ENCODE measurements at regions not wholly inside any gene's neighbourhood (a gene's known extent, or its start where the extent isn't known, plus 50 kb on each side); places are given as distances from the start of the nearest gene placed in this dataset.

DNA sequence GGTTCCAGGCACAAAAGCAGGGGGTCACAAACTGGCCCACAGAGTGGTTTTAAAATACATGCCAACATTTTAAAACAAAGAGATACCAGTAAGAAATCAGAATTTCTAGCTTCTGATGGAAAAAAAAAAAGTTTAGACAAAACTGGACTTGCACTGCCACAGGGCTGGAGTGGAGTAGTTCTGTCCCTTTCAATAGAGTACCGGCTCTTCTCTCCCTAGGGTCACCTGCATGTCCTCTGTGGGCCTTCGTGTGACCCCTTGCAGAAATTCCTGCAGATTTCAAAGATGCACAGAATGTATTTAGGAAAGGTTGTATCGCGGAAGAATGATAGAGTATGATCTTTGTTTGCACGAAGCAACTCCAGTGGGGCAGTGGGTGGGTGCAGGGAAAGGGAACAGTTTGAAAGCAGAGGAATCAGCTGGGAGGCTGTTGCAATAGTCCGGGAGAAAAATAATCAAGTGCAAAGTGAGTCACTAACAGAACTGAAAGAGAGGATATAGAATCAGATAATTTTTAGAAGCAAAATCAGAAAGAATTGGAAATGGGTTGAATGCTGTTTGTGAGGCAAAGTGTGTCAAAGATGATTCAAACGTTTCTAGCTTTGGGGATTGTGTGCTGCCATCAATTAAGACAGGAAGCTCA is 97.3 kb upstream of the STXBP5 start:
- H3K9me3 Mint-ChIP-seq, result no peaks in the 10 kb centered on the region
- no peak for DNase-seq (ENCODE audit: low spot score in 2 of 2)
- H3K36me3 Mint-ChIP-seq, result no peaks in the 10 kb centered on the region
- no peak for ATAC-seq
- peaks cover 19% of the 10 kb centered on the region for H3K4me1 Mint-ChIP-seq
- H3K27ac Mint-ChIP-seq, result no peak overlapping the region
- no peak overlapping the region for H3K4me3 Mint-ChIP-seq

DNA sequence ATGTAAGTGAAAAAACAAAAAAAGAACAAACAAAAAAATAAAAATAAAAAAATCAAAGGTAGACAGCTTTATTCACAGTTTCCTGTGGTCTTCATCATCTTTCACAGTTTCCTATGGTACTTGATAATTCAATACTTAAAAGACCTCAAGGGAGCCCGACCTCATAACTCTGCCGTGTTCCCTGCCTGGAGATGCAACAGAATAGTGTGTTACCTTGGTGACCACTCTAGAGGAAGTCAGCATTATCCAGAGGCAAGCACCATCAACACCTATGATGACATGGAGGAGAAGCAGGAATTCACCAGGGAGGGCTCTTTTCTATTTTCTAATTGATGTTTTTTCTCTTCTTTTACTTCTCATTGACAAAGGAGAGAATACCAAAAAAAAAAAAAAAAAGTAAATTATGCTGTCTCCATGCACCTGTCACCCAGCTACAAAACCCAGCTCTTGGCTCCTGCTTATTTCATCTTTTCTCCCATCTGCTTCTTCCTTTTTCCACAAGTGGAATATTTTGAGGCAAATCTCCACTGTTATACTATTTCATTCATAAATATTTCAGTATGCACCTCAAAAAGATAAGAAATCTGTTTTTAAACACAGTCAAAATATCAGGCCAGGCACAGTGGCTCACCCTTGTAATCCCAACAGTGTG is 95.8 kb upstream of the STXBP5 start:
- ATAC-seq (no peak), DNase-seq (ENCODE audit: low spot score in 2 of 2) (no peak)
- Mint-ChIP-seq H3K27ac (no peak overlapping the region), H3K4me3 (no peak overlapping the region), H3K36me3 (no peaks in the 10 kb centered on the region), H3K9me3 (no peaks in the 10 kb centered on the region), H3K4me1 (peaks cover 19% of the 10 kb centered on the region)

DNA sequence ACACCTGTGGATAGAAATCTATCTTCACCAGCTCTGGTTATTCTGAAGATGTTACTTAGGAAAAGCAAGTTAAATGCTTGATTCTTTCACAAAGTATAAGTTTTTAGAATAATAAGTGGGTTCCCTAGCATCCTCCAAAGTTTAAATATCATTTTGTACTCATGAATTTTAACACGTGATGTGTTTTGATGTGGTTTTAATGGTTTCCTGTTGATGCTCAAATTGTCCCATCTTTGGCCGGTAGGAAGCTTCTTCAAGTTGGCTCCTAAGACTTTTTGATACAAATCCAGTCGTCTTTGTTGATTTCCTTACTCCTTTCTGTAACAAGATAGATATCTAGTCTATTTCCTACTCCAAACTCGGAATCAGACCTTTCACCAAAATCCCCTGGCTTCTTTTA is 94.5 kb upstream of the STXBP5 start:
- H3K36me3 Mint-ChIP-seq, result no peaks in the 10 kb centered on the region
- DNase-seq (ENCODE audit: low spot score in 2 of 2) (no peak), ATAC-seq (no peak)
- H3K4me3 Mint-ChIP-seq, result no peak overlapping the region
- H3K9me3 Mint-ChIP-seq, result no peaks in the 10 kb centered on the region
- peaks cover 19% of the 10 kb centered on the region for H3K4me1 Mint-ChIP-seq
- no peak overlapping the region for H3K27ac Mint-ChIP-seq

DNA sequence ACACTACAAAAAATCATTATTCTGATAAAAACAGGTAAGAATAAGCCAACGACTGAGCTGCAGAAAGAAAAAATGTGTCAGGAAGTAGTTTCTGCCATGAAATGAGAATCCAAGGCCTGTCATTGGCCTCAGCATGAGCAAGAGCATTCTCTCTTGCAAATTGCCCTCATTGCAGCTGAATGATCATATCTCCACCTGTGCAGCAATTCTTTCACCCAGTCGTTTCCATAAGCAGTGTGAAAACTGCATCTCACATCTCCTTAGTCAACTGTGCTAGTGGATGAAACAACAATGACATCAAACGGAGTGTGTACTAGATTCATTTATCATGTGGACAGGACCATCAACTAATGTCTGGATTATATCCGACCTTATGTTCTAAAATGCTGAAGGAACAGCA is 88.2 kb upstream of the STXBP5 start:
- H3K4me3 Mint-ChIP-seq, result no peak overlapping the region
- no peak overlapping the region for H3K27ac Mint-ChIP-seq
- DNase-seq (ENCODE audit: low spot score in 2 of 2) (no peak), ATAC-seq (no peak)
- no peaks in the 10 kb centered on the region for H3K36me3 Mint-ChIP-seq
- H3K9me3 Mint-ChIP-seq, result peaks cover 3% of the 10 kb centered on the region
- H3K4me1 Mint-ChIP-seq, result no peaks in the 10 kb centered on the region

DNA sequence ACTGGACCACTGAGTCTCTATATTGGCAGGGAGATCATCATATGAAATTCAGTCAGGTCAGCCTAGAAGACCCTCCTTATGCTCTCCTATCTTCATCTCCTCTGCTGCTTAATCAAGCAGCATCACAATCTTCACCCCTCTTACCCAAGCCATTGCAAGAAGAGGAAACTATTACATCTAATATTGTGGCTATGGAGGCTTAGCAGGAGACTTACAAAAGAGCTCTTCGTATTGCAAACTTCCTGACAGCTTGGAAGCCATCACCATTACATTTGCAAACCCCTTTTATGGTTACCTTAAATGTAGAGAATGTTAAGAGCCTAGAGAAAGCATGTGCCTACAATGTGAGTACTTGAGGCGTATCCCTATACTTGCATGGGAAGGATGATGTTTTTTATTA is 87.2 kb upstream of the STXBP5 start:
- DNase-seq (ENCODE audit: low spot score in 2 of 2), result no peak
- H3K9me3 Mint-ChIP-seq, result peaks cover 3% of the 10 kb centered on the region
- H3K4me1 Mint-ChIP-seq, result no peaks in the 10 kb centered on the region
- H3K4me3 Mint-ChIP-seq, result no peak overlapping the region
- H3K36me3 Mint-ChIP-seq, result no peaks in the 10 kb centered on the region
- no peak for ATAC-seq
- no peak overlapping the region for H3K27ac Mint-ChIP-seq

DNA sequence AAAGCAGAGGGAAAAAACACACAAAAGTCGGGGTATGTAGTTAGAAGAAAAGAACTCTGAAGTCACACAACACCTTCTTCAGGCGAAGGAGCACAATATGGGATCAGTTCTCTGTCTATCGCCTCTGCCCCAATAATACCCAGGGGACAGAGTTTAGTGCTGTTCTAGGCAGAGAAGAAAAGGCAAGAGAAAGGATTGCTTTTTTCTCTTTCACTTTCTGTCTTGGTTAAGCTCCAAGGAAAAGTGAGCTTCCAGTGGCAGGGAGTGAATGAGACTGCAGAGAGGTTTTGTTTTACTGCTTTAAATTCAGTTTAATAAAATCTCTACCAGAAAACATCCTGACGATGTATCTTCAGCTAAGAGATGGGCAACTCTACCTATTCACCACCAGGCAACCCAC is 86.6 kb upstream of the STXBP5 start:
- peaks cover 3% of the 10 kb centered on the region for H3K9me3 Mint-ChIP-seq
- H3K27ac Mint-ChIP-seq, result no peak overlapping the region
- H3K36me3 Mint-ChIP-seq, result no peaks in the 10 kb centered on the region
- H3K4me3 Mint-ChIP-seq, result no peak overlapping the region
- ATAC-seq (no peak), DNase-seq (ENCODE audit: low spot score in 2 of 2) (no peak)
- H3K4me1 Mint-ChIP-seq, result no peaks in the 10 kb centered on the region

DNA sequence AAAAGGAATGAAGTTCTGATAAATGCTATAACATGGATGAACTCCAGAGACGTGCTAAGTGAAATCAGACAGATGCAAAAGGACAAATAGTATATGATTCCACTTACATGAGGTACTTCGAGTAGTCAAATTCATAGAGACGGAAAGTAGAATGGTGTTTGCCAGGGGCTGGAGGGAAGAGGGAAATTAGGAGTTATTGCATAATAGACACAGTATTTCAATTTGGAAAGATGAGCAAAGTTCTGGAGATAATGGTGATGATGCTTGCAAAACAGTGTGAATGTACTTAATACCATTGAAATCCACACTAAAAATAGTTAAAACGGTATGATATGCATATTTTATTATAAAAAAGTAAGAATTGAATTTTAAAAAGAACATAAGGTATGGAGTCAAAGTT is 84.9 kb upstream of the STXBP5 start:
- H3K9me3 Mint-ChIP-seq, result peaks cover 3% of the 10 kb centered on the region
- H3K36me3 Mint-ChIP-seq, result no peaks in the 10 kb centered on the region
- DNase-seq (ENCODE audit: low spot score in 2 of 2) (no peak), ATAC-seq (no peak)
- H3K4me3 Mint-ChIP-seq, result no peak overlapping the region
- no peaks in the 10 kb centered on the region for H3K4me1 Mint-ChIP-seq
- H3K27ac Mint-ChIP-seq, result no peak overlapping the region

DNA sequence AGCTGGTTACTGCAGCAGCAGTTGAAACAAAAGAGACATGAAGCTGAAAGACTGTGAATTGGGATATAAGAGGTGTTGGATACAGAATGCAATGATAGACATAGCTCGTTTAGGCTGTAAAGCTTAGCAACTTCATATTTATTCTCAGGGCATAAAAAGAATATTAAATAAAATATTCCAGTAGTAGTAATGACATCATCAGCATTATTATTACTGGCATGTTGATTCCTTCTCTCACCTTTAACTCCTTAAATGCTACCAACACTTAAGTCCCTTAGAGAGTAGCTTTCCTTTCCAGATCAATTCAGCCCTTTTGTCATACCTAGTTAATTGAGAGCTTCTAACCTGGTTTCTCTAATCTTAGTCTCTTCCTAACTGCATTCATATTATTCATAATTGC is 81.4 kb upstream of the STXBP5 start:
- ATAC-seq (no peak), DNase-seq (ENCODE audit: low spot score in 2 of 2) (no peak)
- Mint-ChIP-seq H3K27ac (no peak overlapping the region), H3K9me3 (peaks cover 3% of the 10 kb centered on the region), H3K4me3 (no peak overlapping the region), H3K36me3 (no peaks in the 10 kb centered on the region), H3K4me1 (no peaks in the 10 kb centered on the region)

DNA sequence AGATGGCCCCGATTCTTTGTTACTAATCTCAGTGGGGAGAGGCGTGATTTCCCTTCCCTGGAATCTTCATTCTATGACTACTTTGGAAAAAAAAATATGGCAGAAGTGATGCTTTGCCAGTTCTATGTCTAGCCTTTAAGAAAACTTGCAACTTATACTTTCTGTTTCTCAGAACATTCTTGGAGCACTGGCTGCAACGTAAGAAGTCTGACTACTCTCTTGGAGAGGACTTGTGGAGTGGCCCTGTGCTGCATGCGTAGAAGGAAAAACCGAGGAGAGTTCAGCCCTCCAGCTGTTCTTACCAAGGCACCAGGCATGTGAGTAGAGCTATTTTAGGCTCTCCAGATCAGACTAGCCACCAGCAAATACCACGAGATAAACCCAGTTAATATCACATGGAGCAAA is 77.6 kb upstream of the STXBP5 start:
- Mint-ChIP-seq H3K36me3 (no peaks in the 10 kb centered on the region), H3K9me3 (no peaks in the 10 kb centered on the region), H3K27ac (no peak overlapping the region), H3K4me3 (no peak overlapping the region), H3K4me1 (no peaks in the 10 kb centered on the region)
- DNase-seq (ENCODE audit: low spot score in 2 of 2), result no peak
- ATAC-seq, result no peak

DNA sequence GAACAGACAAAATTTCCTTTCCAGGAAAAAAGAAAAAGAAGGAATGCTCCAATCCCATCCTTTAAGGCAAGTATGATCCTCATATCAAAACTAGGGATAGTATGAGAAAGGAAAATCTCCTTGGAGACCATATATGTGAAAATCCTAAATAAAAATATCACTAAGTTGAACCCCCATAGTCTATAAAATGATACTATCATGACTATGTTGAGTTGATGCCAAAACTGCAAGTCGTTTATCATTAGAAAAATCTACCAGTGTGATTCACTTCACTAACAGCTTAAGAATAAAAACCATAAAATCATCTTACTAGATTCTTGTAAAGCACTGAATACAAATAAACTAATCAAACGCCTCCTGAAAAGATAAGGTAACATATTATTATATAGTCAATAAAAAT is 76.6 kb upstream of the STXBP5 start:
- Mint-ChIP-seq H3K9me3 (no peaks in the 10 kb centered on the region), H3K36me3 (no peaks in the 10 kb centered on the region), H3K27ac (no peak overlapping the region), H3K4me3 (no peak overlapping the region), H3K4me1 (no peaks in the 10 kb centered on the region)
- DNase-seq (ENCODE audit: low spot score in 2 of 2) (no peak), ATAC-seq (no peak)

DNA sequence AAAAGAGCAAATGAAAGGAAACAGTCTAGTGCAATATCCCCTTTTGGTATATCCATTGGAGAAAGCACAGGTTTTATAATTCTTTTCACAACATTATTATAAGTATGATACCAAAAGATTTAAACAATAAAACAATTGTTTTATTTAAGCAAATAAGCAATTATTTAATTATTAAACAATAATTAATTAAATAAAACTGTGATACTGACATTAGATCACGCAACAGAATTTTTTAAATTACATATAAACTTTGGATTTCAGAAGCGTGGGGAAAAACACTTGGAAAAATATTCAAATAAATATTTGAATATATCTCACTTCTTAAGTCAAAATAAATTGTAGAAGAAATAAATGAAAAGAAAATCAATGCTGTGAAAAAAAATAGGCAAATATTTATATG is 76.2 kb upstream of the STXBP5 start:
- ATAC-seq (no peak), DNase-seq (ENCODE audit: low spot score in 2 of 2) (no peak)
- H3K27ac Mint-ChIP-seq, result no peak overlapping the region
- H3K9me3 Mint-ChIP-seq, result no peaks in the 10 kb centered on the region
- H3K4me3 Mint-ChIP-seq, result no peak overlapping the region
- H3K36me3 Mint-ChIP-seq, result no peaks in the 10 kb centered on the region
- H3K4me1 Mint-ChIP-seq, result no peaks in the 10 kb centered on the region

DNA sequence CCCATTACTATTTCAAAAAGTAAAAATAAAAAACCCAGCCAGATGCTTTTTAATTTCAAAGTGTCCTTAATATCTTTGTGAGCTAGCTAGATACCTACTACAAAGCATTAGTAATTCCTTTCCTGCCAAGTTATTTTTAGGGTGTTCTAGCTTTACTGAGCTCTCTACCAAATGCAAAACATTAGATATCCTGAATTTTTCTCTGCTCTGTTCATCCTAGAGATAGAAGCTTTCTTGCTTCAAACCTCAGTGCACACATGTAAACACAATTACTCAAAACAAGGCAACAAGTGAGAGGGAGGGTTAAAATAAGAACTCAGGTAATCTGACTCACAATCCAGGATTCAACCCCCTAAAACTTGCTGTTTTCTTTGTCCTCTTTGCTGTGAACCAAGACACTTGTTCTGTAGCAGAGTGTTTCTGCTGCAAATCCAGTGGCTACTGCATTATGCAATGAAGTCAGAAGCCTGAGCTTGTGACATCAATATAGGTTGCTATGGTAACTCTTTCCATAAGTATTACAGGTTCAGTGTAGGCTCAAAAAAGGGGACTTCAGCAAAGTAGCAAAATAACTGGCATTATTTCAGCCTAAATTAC is 72.6 kb upstream of the STXBP5 start:
- H3K36me3 Mint-ChIP-seq, result no peaks in the 10 kb centered on the region
- ATAC-seq (no peak), DNase-seq (ENCODE audit: low spot score in 2 of 2) (no peak)
- H3K4me1 Mint-ChIP-seq, result no peaks in the 10 kb centered on the region
- H3K4me3 Mint-ChIP-seq, result no peak overlapping the region
- H3K27ac Mint-ChIP-seq, result no peak overlapping the region
- H3K9me3 Mint-ChIP-seq, result no peaks in the 10 kb centered on the region

DNA sequence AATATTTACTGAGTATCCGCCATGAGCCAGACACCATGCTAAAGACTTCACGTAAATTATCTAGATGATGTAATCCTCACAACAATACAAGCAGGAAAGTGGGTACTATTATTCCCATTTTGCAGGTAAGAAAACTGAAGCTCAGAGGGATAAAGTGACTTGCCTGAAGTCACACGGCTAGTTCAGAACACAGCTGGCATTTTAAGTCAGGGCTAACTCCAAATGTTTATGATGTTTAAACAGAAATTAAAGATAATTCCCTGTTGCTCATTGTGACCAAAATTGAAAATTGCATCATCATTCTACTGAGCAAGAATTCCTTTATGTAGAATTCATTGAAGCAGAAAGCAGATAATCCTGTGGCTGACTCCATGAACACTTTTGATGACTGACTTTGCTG is 71.3 kb upstream of the STXBP5 start:
- Mint-ChIP-seq H3K36me3 (no peaks in the 10 kb centered on the region), H3K9me3 (no peaks in the 10 kb centered on the region), H3K27ac (no peak overlapping the region), H3K4me3 (no peak overlapping the region), H3K4me1 (no peaks in the 10 kb centered on the region)
- ATAC-seq (no peak), DNase-seq (ENCODE audit: low spot score in 2 of 2) (no peak)

DNA sequence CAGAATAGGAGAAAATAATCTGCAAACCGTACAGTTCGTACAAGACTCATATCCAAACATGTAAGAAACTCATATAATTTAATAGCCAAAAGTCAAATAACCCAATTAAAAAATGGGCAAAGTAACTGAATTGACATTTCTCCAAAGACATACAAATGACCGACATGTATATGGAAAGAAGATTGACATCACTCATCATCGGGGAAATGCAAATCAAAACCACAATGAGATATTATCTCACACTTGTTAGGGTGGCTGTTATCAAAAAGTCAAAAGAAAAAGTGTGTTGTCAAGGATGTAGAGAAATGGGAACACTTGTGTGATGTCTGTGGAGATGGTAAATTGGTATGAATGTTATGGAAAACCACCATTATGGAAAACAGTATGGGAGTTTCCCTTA is 70.5 kb upstream of the STXBP5 start:
- Mint-ChIP-seq H3K27ac (no peak overlapping the region), H3K36me3 (no peaks in the 10 kb centered on the region), H3K9me3 (no peaks in the 10 kb centered on the region), H3K4me3 (no peak overlapping the region), H3K4me1 (no peaks in the 10 kb centered on the region)
- ATAC-seq (no peak), DNase-seq (ENCODE audit: low spot score in 2 of 2) (no peak)

DNA sequence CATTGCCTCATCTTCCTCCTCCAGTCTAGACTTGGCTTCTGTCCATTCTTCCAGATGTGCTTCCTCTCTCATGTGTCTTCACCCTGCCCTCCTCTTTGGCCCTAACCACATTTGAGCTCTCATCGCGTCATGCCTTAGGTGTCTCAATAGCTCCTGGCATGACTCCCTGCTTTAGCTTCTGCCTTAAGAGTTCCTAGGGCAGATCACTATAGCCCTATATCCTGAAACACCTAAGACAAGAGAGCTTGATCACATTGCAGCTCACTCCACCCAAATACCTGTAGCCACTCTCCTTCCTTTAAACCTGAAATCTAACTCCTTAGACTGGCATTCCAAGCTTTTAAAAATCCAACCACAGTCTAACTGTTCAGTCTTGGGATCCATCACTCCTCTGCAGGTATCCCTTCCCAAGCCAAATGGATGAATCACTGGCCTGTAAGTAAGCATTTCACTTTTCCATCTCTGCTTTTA is 69.0 kb upstream of the STXBP5 start:
- Mint-ChIP-seq H3K4me3 (no peak overlapping the region), H3K4me1 (no peaks in the 10 kb centered on the region), H3K27ac (no peak overlapping the region), H3K9me3 (no peaks in the 10 kb centered on the region), H3K36me3 (no peaks in the 10 kb centered on the region)
- DNase-seq (ENCODE audit: low spot score in 2 of 2) (no peak), ATAC-seq (no peak)

DNA sequence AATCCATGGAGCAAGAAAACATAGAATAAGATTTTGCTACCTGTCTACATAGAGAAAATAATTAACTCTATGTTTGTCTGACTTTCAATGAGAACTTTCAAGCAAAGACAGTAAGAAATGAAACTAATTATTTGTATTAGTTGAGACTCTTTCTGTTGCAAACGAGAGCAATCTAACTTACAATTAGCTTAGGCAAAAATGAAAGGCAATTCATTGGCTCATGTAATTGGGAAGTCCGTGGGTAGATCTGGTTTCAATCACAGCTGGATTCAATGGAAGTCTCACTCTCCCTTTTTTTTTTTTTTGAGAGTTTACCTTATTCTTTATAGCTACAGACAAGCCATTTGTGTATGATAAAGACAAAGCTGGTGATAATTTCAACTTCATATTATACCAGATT is 68.2 kb upstream of the STXBP5 start:
- Mint-ChIP-seq H3K36me3 (no peaks in the 10 kb centered on the region), H3K4me3 (no peak overlapping the region), H3K4me1 (no peaks in the 10 kb centered on the region), H3K27ac (no peak overlapping the region), H3K9me3 (no peaks in the 10 kb centered on the region)
- ATAC-seq (no peak), DNase-seq (ENCODE audit: low spot score in 2 of 2) (no peak)

Data from stimulated activated effector memory CD8-positive, alpha-beta T cell treated with anti-CD3 and anti-CD28 coated beads, Interleukin-12 subunit alpha, Interleukin-12 subunit beta, amount 100 ng/mL, for 72 hours (primary cell).